NCI-H187 (cell line): ENCODE measurements at regions not wholly inside any gene's neighbourhood (a gene's known extent, or its start where the extent isn't known, plus 50 kb on each side); places are given as distances from the start of the nearest gene placed in this dataset.

Source experiments
- DNase-seq, 2 experiments: peaks; one replicate each; lab custom pipeline; 2025; lab: John Stamatoyannopoulos, UW

DNA sequence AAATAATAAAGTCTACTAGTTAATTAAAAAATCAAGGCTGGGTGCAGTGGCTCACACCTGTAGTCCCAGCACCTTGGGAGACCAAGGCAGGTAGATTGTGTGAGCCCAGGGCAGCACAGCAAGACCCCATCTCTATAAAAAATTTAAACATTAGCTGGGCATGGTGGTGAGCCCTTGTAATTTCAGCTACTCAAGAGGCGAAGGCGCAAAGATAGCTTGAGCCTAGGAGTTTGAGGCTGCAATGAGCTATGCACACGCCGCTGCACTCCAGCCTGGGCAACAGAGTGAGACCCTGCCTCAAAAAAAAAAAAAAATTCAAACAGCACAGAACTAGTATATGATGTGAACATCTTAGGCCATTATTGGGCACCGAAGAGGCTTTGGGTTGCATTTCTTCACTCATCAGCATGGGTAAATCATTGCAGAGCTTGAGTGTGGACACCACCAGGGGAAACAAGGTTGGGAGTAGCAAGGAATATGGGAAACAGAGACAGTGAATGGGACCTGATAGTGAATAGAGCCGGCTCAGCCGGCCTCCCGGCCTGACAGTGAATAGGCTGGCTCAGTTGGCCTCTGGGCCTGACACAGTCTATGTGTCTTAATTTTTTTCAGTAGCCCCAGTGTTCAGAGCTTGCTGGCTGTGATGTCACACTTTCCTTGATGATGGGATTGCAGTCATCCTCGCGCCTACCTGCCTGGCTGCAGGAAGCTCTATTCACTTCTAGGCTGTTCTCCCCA, 89.1 kb upstream of the ERRFI1 start:
- DNase-seq = no peak

GRCh38 chr1:8113262-8114220, 87.4 kb upstream of the ERRFI1 start:
- DNase-seq = no peak

DNA sequence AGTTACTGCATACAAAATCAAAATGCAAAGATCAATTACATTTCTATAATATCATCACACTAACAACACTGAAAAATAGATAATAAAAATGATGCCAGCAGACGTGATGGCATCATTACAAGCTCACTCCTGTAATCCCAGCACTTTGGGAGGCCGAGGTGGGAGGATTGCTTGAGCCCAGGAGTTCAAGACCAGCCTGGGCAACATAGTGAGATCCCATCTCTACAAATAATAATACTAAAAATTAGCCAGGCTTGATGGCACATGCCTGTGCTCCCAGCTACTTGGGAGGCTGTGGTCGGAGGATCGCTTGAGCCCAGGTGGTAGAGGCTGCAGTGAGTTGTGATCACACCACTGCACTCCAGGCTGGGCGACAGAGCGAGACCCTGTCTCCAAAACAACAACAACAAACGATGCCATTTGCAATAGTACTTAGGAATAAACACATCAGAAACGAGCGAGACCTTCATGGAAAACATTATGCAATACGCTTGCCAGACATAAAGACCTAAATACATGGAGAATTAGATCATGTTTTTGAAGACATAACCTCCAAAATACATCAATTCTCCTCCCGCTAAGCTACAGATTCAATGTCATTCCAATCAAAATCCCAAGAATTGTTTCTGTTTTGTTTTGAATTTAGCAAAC, 86.6 kb upstream of the ERRFI1 start:
- no peak for DNase-seq

DNA sequence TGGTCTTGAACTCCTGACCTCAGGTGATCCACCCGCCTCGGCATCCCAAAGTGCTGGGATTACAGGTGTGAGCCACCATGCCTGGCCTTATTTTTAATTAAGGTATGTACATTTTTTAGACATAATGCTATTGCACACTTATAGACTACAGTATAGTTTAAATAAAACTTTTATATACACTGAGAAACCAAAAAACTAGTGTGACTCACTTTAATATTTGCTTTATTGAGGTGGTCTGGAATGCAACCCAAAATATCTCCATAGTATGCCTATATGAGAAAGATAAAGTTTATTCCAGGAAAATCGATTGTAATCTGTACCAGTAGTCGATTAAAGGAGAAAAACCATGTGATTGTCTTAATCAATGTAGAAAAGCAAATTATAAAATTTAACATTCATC, 85.5 kb upstream of the ERRFI1 start:
- no peak for DNase-seq

DNA sequence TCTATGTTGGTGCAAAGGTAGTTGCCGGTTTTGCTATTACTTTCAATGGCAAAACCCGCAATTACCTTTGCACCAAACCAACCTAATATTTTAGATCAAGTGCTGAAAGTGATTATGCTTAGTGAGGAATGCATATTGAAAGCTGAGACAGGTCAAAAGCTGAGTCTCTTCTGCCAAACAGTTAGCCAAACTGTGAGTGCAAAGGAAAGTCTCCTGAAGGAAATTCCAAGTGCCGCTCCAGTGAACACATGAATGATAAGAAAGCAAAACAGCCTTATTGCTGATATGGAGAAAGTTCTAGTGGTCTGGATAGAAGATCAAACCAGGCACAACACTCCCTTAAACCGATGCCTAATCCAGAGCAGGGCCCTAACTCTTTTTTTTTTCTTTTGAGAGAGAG, 83.1 kb upstream of the ERRFI1 start:
- DNase-seq = no peak

DNA sequence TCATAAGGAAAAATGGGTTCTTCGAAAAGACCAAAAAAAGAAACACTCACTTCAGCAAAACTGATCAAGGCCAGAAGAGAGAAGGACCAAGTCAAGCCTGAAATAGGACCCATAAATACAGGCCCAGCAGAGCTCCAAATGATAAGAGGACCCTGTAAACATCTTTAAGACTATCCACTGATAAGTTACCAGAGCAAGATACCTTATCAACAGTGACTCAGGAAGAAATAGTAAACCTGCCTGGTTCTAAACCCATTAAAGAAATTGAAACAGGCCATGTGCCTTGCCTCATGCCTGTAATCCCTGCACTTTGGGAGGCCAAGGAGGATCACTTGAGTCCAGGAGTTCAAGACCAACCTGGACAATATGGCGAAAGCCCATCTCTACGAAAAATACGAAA, 81.8 kb upstream of the ERRFI1 start:
- DNase-seq = no peak

- DNase-seq = no peak
These were observed 78.4 kb upstream of the ERRFI1 start for GRCh38 chr1:8104278-8105236.

DNA sequence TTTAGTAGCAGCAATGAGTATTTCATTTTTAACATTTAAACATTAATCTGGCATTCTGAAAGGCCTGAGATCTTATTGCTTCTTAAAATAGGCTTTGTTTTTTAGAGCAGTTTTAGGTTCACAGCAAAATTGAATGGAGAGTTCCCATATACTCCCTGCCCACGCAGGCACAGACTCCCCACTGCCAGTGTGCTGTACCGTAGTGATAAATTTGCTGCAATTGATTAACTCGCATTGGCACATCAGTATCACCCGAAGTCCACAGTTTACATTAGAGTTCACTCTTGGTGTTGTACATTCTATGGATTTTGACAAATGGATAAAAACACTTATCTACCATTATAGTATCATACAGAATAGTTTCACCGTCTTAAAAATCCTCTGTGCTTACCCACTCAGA, 71.8 kb upstream of the ERRFI1 start:
- DNase-seq = no peak

DNA sequence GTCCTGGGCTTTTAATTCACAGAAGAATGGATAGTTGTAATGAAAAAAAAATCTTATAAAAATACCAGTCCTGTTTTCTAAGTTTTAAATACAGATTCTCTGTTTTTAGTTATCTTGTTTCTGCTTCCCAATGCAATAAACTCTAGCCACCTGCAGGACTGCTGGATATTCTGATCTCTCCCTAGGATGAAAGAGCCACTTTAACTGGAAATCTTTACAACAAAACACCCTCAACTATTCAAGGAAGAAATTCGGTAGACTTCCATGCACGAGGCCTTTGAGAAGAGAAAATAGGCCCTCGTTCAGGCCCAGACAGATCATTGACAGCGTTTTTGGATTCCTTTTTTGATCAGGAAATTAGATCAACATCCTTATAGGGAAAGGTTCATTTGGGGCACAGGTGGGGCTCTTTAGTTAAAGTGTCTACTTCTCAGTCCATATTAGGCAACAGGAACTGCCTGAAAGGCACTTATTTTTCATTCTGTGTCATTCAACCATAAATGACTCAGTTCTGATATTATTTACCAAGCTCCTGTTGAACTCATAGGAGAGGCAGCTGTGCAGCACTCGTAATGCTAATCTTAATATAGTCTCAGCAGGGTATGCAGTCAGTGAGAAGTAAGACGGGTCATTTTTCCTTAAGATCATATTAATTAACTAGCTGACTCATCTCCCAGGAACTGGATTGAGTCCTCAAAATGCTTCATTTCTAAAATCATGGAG, 71.1 kb upstream of the ERRFI1 start:
- peak; percentile 71 to 75 for DNase-seq

GRCh38 chr1:8096105-8097011, 70.2 kb upstream of the ERRFI1 start:
- DNase-seq = no peak

DNA sequence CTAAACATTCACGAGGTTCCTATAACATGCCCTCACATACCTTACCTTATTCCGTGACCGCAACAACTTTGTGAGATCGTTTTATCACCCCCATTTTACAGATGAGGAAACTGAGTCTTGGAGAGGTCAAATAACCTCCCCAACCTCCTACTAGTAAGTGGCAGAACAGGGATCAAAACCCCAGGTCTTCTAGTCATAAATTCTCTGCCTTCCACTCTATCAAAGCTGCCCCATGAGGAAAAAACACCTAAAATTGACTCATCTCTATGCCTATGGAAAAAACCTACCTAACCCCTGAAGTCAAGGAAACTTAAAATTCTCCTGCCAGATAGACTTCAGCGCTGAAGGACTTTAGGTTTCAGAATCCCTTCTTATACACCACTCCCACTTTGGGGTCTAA, 69.5 kb upstream of the ERRFI1 start:
- DNase-seq = no peak

DNA sequence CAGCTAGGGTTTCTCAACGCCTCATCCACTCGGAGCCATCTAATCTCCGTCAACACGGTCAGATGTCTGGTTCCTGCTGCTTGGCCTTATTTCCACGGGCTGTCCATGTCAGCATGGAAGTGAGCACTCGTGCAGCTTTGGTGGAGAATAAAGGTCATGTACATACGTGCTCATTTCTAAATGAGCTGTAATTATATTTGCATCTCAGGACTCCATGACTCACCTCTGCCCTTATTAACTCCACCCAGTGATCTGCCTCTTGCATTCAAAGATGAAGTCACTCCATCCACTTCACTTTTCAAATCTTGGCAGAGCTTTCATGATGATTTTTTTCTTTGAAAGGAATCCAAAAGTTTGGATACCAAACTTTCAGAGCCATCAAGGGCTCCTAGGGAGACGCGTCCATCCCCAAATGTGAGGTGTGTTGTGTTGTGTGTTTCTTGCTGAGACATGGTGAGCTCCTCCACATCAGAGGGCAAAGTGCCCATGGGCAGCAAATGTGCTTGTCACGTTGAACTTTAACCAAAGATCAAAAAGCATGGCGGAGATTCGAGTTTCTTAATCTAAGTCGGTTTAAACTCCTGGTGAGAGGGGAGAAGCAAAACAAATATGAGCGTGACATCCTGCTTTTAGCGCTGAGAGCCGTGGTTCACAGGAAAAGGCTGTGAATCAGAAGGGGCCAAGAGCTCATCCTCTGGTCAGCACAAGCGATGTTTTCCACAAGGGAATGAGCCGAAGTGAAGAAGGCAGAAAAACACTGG, 68.6 kb upstream of the ERRFI1 start:
- no peak for DNase-seq

- DNase-seq = no peak
These were observed 67.3 kb upstream of the ERRFI1 start for GRCh38 chr1:8093221-8093980.

GRCh38 chr1:8092657-8093056, 66.5 kb upstream of the ERRFI1 start:
- DNase-seq = no peak

DNA sequence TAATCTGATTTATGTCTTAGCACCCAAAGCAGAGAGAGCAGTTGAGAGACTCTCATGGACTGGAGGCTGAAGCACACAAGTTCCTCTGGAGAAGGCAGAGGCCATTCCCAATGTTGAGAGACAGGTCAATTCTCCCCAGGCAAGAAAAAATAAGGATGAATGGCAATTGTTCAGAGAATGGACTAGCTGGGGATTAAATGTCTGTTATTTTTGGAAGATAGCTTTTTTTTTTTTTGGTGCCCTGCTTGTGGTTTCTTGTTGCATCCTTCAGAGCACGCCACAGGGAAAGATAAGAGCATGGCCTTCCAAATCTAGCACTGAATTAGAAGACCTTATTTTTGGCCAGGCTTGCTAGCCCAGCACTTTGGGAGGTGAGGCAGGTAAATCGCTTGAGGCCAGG, 65.6 kb upstream of the ERRFI1 start:
- no peak for DNase-seq

GRCh38 chr1:8090241-8090702, 64.2 kb upstream of the ERRFI1 start:
- DNase-seq = no peak

GRCh38 chr1:8089535-8090228, 63.6 kb upstream of the ERRFI1 start:
- no peak for DNase-seq

DNA sequence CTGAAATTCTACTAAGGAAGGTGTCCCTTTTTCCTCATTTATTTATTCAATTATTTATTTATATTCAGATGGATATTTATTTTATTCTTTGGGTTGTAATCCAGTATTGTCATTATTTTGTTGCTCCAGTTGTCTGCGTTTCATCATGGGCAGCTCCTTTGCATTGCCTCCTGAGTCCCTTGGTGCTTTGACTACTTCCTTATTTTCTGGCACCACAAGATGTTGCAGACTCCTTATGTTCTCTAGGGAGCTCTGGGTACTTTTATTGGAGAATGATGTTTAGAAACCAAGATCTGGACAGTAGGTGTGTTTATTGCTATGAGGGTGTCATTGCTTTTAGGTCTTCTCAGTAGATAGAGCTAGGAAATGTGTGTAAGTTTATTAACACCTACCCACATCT, 59.9 kb upstream of the ERRFI1 start:
- DNase-seq = no peak
